ENCODE measurements at regions not wholly inside any gene's neighbourhood (a gene's known extent, or its start where the extent isn't known, plus 50 kb on each side); places are given as distances from the start of the nearest gene placed in this dataset.

DNA sequence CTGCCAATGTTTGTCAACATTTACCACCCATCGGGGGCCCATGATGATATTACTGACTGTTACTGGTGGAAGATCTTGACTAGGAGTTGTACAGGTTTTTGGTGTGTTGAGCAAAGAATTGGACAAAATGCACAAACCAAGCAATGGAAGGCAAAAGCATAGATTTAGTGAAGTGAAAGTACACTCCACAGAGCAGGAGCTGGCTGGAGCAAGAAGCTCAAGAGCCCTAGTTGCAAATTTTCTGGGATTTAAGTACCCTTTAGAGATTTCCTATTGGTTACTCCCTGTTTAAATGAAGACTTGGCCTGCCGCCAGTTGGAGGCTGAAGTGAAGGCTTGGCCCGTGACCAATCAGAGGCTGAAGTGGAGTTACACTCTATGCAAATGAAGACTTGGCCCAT, 128.6 kb upstream of the KL start:
- TF ChIP-seq GATA3 (IDR thresholded peaks at IDR 0.05; ENCODE audit: low read depth, low read length) (no peak), GATA2 (IDR thresholded peaks at IDR 0.05; ENCODE audit: low read depth, low read length) (no peak)

GRCh38 chr13:32889986-32890565, 126.1 kb upstream of the KL start:
- TF ChIP-seq GATA3 (IDR thresholded peaks at IDR 0.05; ENCODE audit: low read depth, low read length) (no peak), GATA2 (IDR thresholded peaks at IDR 0.05; ENCODE audit: low read depth, low read length) (no peak)

- TF ChIP-seq GATA2 (IDR thresholded peaks at IDR 0.05; ENCODE audit: low read depth, low read length) (no peak), GATA3 (IDR thresholded peaks at IDR 0.05; ENCODE audit: low read depth, low read length) (no peak)
Observed at GRCh38 chr13:32893176-32893575, 123.0 kb upstream of the KL start.

DNA sequence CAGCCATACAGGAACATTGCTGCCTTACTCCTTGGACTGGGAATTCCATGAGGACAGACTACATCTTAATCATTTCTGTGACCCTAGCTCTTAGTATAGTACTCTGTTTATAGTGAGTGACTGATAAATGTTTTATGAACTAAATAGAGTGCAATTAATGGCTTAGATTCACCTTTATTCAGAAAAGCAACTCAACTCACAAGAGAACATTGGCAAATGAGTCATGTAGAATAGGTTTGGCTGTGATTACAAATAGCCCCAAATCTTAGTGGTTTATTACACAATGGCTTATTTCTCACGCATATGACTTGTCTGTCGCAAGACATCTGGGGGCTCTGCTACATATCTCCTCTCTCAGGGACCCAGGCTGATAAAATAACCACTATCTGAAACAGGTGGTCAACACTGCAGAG, 121.6 kb upstream of the KL start:
- TF ChIP-seq GATA3 (IDR thresholded peaks at IDR 0.05; ENCODE audit: low read depth, low read length) (no peak), GATA2 (IDR thresholded peaks at IDR 0.05; ENCODE audit: low read depth, low read length) (no peak)

- TF ChIP-seq GATA3 (IDR thresholded peaks at IDR 0.05; ENCODE audit: low read depth, low read length) (no peak), GATA2 (IDR thresholded peaks at IDR 0.05; ENCODE audit: low read depth, low read length) (no peak)
Observed at GRCh38 chr13:32895296-32895695, 120.9 kb upstream of the KL start.

DNA sequence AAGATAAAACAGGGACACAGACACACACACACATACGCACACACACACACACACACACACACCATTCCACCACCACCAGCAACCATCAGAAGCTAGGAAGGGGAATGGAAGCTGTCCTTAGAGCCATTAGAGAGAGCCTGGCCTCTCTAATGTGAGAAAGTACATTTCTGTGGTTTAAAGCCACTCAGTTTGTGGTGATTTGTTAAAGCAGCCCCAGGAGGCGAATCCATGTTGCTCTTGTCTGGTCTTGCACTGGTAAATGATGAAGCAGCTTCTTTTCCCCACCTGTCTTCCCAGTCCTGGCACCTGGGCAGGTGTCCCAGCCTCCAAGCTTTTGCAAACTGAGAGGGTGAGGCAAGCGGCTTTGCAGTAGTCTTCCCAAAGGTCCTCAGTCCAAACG, 118.9 kb upstream of the KL start:
- TF ChIP-seq GATA2 (IDR thresholded peaks at IDR 0.05; ENCODE audit: low read depth, low read length) = no peak
- TF ChIP-seq GATA3 (IDR thresholded peaks at IDR 0.05; ENCODE audit: low read depth, low read length) = no peak

- TF ChIP-seq GATA3 (IDR thresholded peaks at IDR 0.05; ENCODE audit: low read depth, low read length) (no peak), GATA2 (IDR thresholded peaks at IDR 0.05; ENCODE audit: low read depth, low read length) (no peak)
Observed at GRCh38 chr13:32902029-32902780, 114.0 kb upstream of the KL start.

- no peak for TF ChIP-seq GATA2 (IDR thresholded peaks at IDR 0.05; ENCODE audit: low read depth, low read length)
- TF ChIP-seq GATA3 (IDR thresholded peaks at IDR 0.05; ENCODE audit: low read depth, low read length) = no peak
Observed at GRCh38 chr13:32902874-32903273, 113.3 kb upstream of the KL start.

GRCh38 chr13:32903720-32904119, 112.5 kb upstream of the KL start:
- TF ChIP-seq GATA3 (IDR thresholded peaks at IDR 0.05; ENCODE audit: low read depth, low read length) = no peak
- TF ChIP-seq GATA2 (IDR thresholded peaks at IDR 0.05; ENCODE audit: low read depth, low read length) = no peak

DNA sequence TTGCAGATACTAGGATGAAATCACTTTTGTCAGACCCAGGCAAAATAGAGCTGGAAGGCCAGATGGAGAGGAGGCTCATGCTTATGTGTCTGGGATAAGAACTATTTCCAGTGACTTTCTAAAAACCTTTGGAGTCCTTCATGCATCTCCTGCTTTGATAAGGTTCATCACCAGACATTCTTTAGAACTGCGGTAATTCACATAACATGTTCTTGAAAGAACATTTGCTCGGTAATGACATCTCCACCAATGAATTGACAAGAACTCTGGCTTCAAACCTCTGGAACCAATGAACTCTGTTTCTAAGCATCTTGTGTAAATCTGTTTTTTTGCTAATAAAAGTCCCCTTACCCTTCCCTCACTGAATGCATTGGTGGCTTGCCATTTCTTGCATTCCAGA, 112.0 kb upstream of the KL start:
- no peak for TF ChIP-seq GATA2 (IDR thresholded peaks at IDR 0.05; ENCODE audit: low read depth, low read length)
- no peak for TF ChIP-seq GATA3 (IDR thresholded peaks at IDR 0.05; ENCODE audit: low read depth, low read length)

DNA sequence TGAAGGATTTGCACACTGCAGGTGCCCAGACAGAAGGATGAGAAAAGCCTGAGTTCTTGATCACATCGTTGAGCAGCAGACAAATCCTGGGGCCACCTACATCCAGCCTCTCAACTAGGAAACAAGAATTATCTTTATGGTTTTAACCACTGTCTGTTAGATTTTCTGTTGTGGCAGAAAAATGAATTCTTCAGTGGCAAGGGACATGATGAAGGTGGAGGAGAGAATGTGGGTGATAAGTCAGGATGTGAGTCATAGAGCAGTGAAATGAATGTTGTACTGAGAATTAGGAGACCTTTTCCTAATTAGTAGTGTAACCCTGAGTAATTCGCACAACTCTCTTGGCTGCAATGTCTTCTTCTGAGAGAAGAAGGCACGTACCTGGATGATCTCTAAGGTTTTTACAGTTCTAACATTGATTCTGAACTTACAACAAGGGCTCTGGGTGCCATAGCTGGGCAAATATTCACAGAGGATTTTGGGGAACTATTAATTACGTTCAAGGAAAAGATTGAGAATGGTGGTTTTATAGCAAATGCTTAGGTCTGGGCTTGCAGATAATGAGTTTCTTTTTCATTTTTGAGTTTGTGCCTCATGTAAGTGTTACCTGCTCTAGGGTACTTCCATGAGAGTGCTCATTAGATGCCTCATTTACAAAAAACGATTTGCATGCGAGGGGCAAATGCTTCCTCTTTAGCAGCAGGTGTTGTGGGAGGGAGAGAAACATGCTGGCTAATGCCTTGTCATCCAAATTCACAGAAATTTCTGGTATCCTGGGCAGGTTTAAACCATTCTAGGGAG, 111.0 kb upstream of the KL start:
- no peak for TF ChIP-seq GATA2 (IDR thresholded peaks at IDR 0.05; ENCODE audit: low read depth, low read length)
- no peak for TF ChIP-seq GATA3 (IDR thresholded peaks at IDR 0.05; ENCODE audit: low read depth, low read length)

- TF ChIP-seq GATA2 (IDR thresholded peaks at IDR 0.05; ENCODE audit: low read depth, low read length) (no peak), GATA3 (IDR thresholded peaks at IDR 0.05; ENCODE audit: low read depth, low read length) (no peak)
Observed at GRCh38 chr13:32905864-32906180, 110.4 kb upstream of the KL start.

- TF ChIP-seq GATA3 (IDR thresholded peaks at IDR 0.05; ENCODE audit: low read depth, low read length) = no peak
- TF ChIP-seq GATA2 (IDR thresholded peaks at IDR 0.05; ENCODE audit: low read depth, low read length) = no peak
Observed at GRCh38 chr13:32907211-32907610, 109.0 kb upstream of the KL start.

DNA sequence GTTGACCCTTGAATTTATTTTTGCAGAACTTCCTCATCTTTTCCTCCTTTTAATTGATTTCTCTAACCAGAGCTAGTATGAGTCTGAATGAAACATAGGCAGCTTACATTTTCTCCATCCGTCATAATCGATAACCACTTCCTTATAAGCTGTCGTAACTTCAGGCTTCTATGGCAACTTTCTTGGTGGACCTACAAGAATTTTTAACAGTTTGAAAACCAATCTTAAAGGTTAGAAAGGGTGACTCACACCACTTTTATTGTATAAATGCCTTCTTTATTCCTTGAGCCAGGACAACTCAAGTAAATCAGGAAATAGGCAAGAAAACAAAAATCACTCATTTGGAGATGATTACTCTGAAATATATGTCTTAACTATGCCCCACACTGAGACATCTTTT, 105.7 kb upstream of the KL start:
- TF ChIP-seq GATA3 (IDR thresholded peaks at IDR 0.05; ENCODE audit: low read depth, low read length) = no peak
- no peak for TF ChIP-seq GATA2 (IDR thresholded peaks at IDR 0.05; ENCODE audit: low read depth, low read length)

- TF ChIP-seq GATA3 (IDR thresholded peaks at IDR 0.05; ENCODE audit: low read depth, low read length) = no peak
- no peak for TF ChIP-seq GATA2 (IDR thresholded peaks at IDR 0.05; ENCODE audit: low read depth, low read length)
Observed at GRCh38 chr13:32911506-32911905, 104.7 kb upstream of the KL start.

Data from SH-SY5Y (cell line).